ENCODE measurements at regions not wholly inside any gene's neighbourhood (a gene's known extent, or its start where the extent isn't known, plus 50 kb on each side); places are given as distances from the start of the nearest gene placed in this dataset.

GRCh38 chr18:27723168-27723567 is 453.8 kb downstream of the CDH2 start:
- TF ChIP-seq CTCF (IDR thresholded peaks at IDR 0.05) (no peak), POLR2A (IDR thresholded peaks at IDR 0.05) (no peak)

All from uterus (tissue), 2 donors.